ENCODE measurements at regions not wholly inside any gene's neighbourhood (a gene's known extent, or its start where the extent isn't known, plus 50 kb on each side); places are given as distances from the start of the nearest gene placed in this dataset.
"Not testable (repeated sequence)": the region's sequence is repeated elsewhere in the genome, so short reads cannot be mapped to it uniquely, and the experiment has no call there.

GRCh38 chr11:96588793-96589192, 199.0 kb downstream of the JRKL start:
- in situ Hi-C loops (cut with MboI; ENCODE audit: low sequenced_read_pairs): not testable (repeated sequence)

GRCh38 chr11:96595011-96595410, 205.2 kb downstream of the JRKL start:
- in situ Hi-C loops (cut with MboI; ENCODE audit: low sequenced_read_pairs): no loop called here

DNA sequence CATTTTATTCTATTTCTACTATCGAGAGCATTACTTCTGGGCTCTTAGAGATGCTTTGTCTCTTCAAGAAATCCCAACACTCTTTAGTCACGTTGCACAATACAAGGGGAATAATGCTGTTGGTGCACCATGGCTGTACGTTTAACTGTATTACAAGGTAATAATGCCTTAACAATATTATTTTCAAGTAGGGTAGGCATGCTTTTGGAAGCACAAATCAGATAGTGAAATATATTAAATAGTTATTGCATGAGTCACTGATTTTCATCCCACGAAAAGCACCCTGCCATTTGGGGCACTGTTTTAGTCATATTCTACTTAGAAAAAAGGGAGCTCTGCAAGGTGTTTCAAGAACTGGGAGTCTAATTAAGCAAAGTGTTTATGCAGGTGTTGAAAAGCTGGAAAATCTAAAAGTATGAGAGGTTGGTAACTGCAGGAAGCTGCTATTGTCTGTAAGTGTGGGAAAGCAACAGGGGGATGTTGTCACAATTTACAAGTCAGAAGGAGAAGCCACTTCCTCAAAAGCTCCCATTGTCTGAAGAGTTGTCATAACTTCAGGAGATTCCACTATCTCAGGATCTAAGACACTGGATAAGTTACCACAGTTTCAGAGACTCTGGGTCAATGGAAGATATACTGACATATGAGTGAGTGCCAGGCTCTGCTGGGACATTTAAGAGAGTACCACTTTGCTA, 218.2 kb downstream of the JRKL start:
- in situ Hi-C loops (cut with MboI; ENCODE audit: low sequenced_read_pairs): no loop called here

DNA sequence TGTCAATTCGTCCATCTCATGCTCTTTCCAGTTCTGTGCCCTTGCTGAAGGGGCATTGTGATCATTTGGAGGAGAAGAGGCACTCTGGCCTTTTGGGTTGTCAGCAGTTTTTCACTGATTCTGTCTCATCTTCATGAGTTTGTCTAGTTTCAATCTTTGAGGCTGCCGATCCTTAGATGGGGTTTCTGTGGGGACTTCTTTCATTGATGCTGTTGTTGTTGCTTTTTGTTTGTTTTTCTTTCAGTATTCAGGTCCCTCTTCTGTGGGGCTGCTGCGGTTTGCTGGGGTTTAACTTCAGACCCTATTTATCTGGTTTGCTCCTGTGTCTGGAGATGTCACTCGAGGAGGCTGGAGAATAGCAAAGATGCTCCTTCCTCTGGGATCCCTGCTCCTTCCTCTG, 224.3 kb downstream of the JRKL start:
- in situ Hi-C loops (cut with MboI; ENCODE audit: low sequenced_read_pairs): no loop called here

GRCh38 chr11:96614846-96615245, 225.0 kb downstream of the JRKL start:
- in situ Hi-C loops (cut with MboI; ENCODE audit: low sequenced_read_pairs): no loop called here

GRCh38 chr11:96620464-96621044, 230.7 kb downstream of the JRKL start:
- in situ Hi-C loops (cut with MboI; ENCODE audit: low sequenced_read_pairs): no loop called here

- in situ Hi-C loops (cut with MboI; ENCODE audit: low sequenced_read_pairs): no loop called here
These were observed 231.3 kb downstream of the JRKL start for GRCh38 chr11:96621161-96621560.

DNA sequence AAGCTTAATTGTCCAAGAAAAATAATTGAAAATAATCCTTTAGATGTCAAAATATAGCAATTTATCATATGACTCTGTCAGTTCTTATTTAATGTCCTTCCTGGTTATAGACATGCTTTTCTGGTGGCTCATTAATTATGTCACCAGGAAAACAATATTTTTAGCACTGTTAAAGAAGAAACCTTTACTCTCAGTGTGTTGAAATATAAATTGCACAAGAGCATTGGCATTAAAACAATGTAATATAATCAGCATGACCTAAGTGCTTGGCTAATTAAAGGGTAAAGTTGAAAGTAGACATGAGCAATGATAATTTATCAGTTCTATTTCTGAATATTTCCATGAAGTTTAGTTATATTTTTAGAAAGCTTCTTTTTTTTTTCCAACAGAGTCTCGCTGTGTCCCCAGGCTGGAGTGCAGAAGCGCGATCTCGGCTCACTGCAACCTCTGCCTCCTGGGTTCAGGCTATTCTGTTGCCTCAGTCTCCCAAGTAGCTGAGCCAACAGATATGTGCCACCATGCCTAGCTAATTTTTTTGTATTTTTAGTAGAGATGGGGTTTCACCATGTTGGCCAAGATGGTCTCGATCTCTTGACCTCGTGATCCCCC, 232.3 kb downstream of the JRKL start:
- in situ Hi-C loops (cut with MboI; ENCODE audit: low sequenced_read_pairs): no loop called here

- in situ Hi-C loops (cut with MboI; ENCODE audit: low sequenced_read_pairs): no loop called here
These were observed 234.3 kb downstream of the JRKL start for GRCh38 chr11:96624126-96624525.

- in situ Hi-C loops (cut with MboI; ENCODE audit: low sequenced_read_pairs): no loop called here
These were observed 237.6 kb downstream of the JRKL start for GRCh38 chr11:96627376-96627775.

DNA sequence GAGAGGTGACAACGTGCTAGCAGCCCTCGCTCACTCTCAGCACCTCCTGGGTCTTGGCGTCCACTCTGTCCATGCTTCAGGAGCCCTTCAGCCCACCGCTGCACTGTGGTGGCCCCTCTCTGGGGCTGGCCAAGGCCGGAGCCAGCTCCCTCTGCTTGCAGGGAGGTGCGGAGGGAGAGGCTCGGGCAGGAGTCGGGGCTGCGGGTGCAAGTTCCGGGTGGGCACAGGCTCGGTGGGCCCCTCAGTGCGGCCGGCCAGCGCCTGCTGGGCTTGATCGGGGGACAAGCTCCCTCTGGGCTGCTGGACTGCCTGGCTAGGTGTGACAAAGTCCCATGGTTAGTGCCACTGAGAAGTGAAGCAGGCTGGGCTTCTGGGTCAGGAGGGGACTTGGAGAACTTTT, 245.8 kb downstream of the JRKL start:
- in situ Hi-C loops (cut with MboI; ENCODE audit: low sequenced_read_pairs): no loop called here

DNA sequence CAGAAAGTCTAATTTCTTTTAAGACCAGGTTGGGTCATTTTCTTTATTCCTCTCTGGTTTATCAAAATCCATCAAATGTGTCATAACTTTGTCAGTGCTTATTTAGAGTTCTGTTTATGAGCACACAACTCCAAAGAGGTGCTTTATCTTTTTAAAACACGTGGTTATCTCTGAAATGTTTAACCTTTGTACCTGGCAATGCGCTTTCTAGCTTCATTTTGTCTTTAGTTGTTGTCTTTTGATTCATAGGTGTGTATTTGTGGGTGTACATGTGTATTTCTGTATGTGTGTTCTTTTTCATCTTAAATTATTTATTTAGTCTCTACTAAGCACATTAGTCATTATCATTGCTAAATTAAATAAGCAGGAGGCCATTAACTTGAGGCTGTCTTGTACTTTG, 251.4 kb downstream of the JRKL start:
- in situ Hi-C loops (cut with MboI; ENCODE audit: low sequenced_read_pairs): no loop called here

- in situ Hi-C loops (cut with MboI; ENCODE audit: low sequenced_read_pairs): no loop called here
These were observed 252.8 kb downstream of the JRKL start for GRCh38 chr11:96642583-96642982.

DNA sequence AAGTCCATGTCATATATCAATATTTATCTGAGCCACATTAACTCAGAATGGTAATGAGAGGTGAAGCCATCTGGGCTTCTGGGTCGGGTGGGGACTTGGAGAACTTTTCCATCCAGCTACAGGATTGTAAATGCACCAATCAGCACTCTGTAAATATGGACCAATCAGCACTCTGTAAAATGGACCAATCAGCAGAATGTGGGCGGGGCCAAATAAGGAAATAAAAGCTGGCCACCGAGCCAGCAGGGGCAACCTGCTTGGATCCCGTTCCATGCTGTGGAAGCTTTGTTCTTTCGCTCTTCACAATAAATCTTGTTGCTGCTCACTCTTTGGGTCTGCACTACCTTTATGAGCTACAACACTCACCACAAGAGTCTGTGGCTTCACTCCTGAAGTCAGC, 253.4 kb downstream of the JRKL start:
- in situ Hi-C loops (cut with MboI; ENCODE audit: low sequenced_read_pairs): no loop called here

DNA sequence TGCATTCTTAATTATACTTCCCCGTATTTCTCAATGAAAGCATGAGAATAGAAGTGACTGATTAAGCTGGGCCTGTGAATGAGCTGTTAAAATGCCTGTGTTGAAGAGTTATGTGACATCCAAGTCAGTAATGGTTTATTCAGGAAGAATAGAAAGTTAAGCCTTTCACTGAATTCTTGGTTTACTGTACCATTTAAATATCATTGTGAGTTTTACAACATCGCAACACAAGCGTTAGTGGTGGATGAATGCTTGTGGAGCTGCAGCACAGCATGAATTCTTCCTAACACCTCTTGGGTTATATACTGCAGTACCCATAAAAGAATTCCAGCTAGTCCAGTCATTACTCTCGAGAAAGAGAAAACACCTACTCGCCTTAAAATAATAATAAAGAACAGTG, 257.8 kb downstream of the JRKL start:
- in situ Hi-C loops (cut with MboI; ENCODE audit: low sequenced_read_pairs): no loop called here

- in situ Hi-C loops (cut with MboI; ENCODE audit: low sequenced_read_pairs): no loop called here
These were observed 259.2 kb downstream of the JRKL start for GRCh38 chr11:96648991-96649390.

DNA sequence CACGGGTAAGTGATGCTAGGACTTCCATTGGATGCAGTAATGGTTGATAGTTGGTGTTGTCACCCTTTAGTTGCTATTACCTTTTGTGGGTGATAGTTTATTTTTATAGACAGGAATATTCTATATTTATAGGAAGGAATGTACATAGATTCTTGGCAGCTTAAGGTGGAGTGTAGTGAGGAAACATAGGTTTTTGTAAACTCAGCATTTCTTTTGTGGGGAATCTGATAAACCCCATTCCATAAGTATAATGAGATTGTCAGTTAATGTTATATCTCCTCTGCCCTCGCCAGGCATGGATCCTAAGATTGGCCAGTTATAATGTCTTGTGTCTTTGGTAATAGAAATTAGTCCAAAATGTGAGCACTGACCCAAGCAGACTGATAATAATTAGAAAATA, 262.7 kb downstream of the JRKL start:
- in situ Hi-C loops (cut with MboI; ENCODE audit: low sequenced_read_pairs): no loop called here

DNA sequence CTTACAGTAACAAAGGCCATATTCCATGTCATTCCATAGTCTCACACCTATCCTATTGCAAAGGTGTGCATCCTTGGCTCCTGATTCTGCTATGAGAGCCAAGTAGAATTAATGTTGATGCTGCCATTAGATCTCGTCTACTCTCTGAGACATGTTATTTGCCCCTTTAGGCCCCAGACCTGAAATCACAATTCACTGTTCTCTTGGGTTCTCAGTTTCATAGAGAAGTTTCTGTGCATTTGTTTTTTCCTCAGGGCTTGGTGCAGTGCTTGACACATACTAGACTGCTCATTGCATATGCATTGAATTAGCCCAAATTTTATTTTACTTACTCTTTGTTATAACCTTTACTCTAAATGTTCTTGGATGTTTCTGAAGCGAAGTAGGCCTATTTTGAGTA, 265.7 kb downstream of the JRKL start:
- in situ Hi-C loops (cut with MboI; ENCODE audit: low sequenced_read_pairs): no loop called here

GRCh38 chr11:96658436-96658835, 268.6 kb downstream of the JRKL start:
- in situ Hi-C loops (cut with MboI; ENCODE audit: low sequenced_read_pairs): no loop called here

DNA sequence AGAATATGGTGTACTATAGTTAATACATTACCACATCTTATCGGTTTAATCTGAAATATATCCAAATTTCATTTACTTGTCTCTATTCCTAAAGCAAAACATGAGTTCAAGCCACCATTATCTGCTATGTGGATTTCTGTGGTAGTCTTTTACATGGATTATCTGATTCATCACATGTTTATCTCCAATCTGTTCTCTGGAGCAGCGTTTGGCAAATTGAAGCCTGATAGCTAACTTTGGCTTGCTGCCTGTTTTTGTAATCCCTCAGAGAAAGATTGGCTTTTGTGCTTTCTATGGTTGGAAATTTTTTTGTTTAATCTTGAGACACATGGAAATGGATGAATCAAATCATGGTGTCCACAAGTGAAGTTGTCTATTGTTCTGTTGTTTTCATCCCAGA, 274.3 kb downstream of the JRKL start:
- in situ Hi-C loops (cut with MboI; ENCODE audit: low sequenced_read_pairs): no loop called here

DNA sequence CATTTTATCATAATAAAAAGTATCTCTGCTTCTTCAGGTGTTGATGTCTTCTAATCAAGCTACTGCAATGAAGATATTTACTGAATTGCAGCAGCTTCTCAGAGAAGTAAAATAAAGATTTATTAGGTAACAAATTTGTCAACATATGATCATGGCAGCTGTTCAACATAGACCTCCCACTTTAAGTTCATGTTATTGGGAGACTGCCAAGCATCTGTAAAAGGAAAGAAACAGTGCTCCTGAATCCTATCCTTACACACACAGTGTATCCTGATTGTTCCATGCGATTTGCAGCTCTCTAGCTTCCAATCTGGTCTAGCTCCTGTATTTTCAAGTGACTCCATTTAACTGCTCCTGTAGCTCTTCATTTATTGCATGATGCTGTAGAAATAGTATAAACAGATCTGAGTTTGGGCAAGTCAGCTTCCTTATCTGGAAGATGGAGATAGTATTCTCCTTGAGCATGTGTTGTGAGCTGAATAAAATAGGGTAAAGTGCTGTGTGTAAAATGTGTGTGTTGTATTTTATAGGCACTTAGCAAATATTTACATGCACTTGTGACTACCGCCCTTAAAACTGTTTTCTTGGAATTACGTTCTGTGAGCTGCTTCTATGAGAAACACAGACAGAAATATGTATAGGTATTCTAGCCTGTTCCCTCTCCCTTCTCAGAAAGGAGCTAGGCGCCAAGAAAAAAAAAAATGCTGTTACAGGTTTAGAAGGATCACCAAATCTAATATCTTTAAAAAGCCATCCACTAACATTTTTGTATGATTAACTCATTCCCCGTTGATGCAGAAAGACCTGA, 290.6 kb downstream of the JRKL start:
- in situ Hi-C loops (cut with MboI; ENCODE audit: low sequenced_read_pairs): no loop called here

Measured in HL-60/S4 treated with phorbol 12-myristate 13-acetate at 8.2 ng/mL for 4 days and 3 days (cell line).